Activated CD8-positive, alpha-beta memory T cell treated with anti-CD3 and anti-CD28 coated beads, Interleukin-2, amount 10 ng/mL, durations not matched to agents 7 days and 5 days (primary cell): ENCODE measurements at regions not wholly inside any gene's neighbourhood (a gene's known extent, or its start where the extent isn't known, plus 50 kb on each side); places are given as distances from the start of the nearest gene placed in this dataset.

ENCODE experiments used
- ATAC-seq: fragments of 150-1000 bp; cut with Tn5 transposase; one replicate; pipeline ENCODE4 v1.10.0; 2021; ENCODE audit warnings: moderate library complexity
- CTCF ChIA-PET: fragments of 350-600 bp; sonication (Branson Sonifier 250); formaldehyde crosslinking; loops from one replicate; lab custom pipeline; 2021; ENCODE audit warnings: antibody characterized with exemption; lab: Charles Lee
- DNase-seq: peaks from one replicate; pipeline ENCODE4 v3.0.0-alpha.2; 2020
- H3K27ac Mint-ChIP-seq: one replicate; pipeline ENCODE4 v1.8.0; 2021; ENCODE audit warnings: mild to moderate bottlenecking, mixed read lengths
- H3K27me3 Mint-ChIP-seq: one replicate; pipeline ENCODE4 v1.8.0; 2021; ENCODE audit warnings: mixed read lengths
- H3K36me3 Mint-ChIP-seq: one replicate; pipeline ENCODE4 v1.8.0; 2021; ENCODE audit warnings: mild to moderate bottlenecking, mixed read lengths
- H3K4me1 Mint-ChIP-seq: one replicate; pipeline ENCODE4 v1.8.0; 2021; ENCODE audit warnings: mixed read lengths
- H3K4me3 Mint-ChIP-seq: one replicate; pipeline ENCODE4 v1.8.0; 2021; ENCODE audit warnings: mild to moderate bottlenecking, moderate library complexity, mixed read lengths
- H3K9me3 Mint-ChIP-seq: one replicate; pipeline ENCODE4 v1.8.0; 2022; ENCODE audit warnings: low read depth, mixed read lengths

- H3K4me1 Mint-ChIP-seq, result no peaks in the 10 kb centered on the region
- H3K9me3 Mint-ChIP-seq, result no peaks in the 10 kb centered on the region
- CTCF ChIA-PET, result interaction anchor here (1.2 kb wide), 1 partner anchor 810 kb away, joined by 3 read pairs; no protein-coding TSS in a partner anchor
- H3K36me3 Mint-ChIP-seq, result no peaks in the 10 kb centered on the region
- no peak overlapping the region for H3K4me3 Mint-ChIP-seq
- H3K27me3 Mint-ChIP-seq, result no peaks in the 10 kb centered on the region
- no peak for ATAC-seq
- H3K27ac Mint-ChIP-seq, result no peak overlapping the region
- DNase-seq, result peak; percentile 22
These were observed 312.5 kb downstream of the TEX29 start for GRCh38 chr13:111632906-111633305.

GRCh38 chr13:111633401-111633800 is 313.0 kb downstream of the TEX29 start:
- H3K36me3 Mint-ChIP-seq, result no peaks in the 10 kb centered on the region
- DNase-seq (no peak), ATAC-seq (no peak)
- H3K27ac Mint-ChIP-seq, result no peak overlapping the region
- no peaks in the 10 kb centered on the region for H3K4me1 Mint-ChIP-seq
- no peaks in the 10 kb centered on the region for H3K27me3 Mint-ChIP-seq
- H3K4me3 Mint-ChIP-seq, result no peak overlapping the region
- H3K9me3 Mint-ChIP-seq, result no peaks in the 10 kb centered on the region
- CTCF ChIA-PET, result interaction anchor here (1.2 kb wide), 1 partner anchor 810 kb away, joined by 3 read pairs; no protein-coding TSS in a partner anchor

GRCh38 chr13:111634410-111634809 is 314.0 kb downstream of the TEX29 start:
- Mint-ChIP-seq H3K36me3 (no peaks in the 10 kb centered on the region), H3K9me3 (no peaks in the 10 kb centered on the region), H3K4me1 (no peaks in the 10 kb centered on the region), H3K27ac (no peak overlapping the region), H3K27me3 (no peaks in the 10 kb centered on the region), H3K4me3 (no peak overlapping the region)
- CTCF ChIA-PET, result no interaction called here
- DNase-seq (no peak), ATAC-seq (no peak)

- H3K27me3 Mint-ChIP-seq, result no peaks in the 10 kb centered on the region
These were observed 315.8 kb downstream of the TEX29 start for GRCh38 chr13:111636271-111636670.

GRCh38 chr13:111636804-111637203 is 316.4 kb downstream of the TEX29 start:
- ATAC-seq, result no peak
- H3K4me3 Mint-ChIP-seq, result no peak overlapping the region
- H3K36me3 Mint-ChIP-seq, result no peaks in the 10 kb centered on the region
- no peak for DNase-seq
- CTCF ChIA-PET, result no interaction called here
- H3K4me1 Mint-ChIP-seq, result no peaks in the 10 kb centered on the region
- no peaks in the 10 kb centered on the region for H3K9me3 Mint-ChIP-seq
- H3K27ac Mint-ChIP-seq, result no peak overlapping the region
- no peaks in the 10 kb centered on the region for H3K27me3 Mint-ChIP-seq

More at GRCh38 chr13:111636271-111636670, 315.8 kb downstream of the TEX29 start:
- DNase-seq (peak; percentile 11), ATAC-seq (no peak)
- Mint-ChIP-seq H3K27ac (no peak overlapping the region), H3K9me3 (no peaks in the 10 kb centered on the region), H3K36me3 (no peaks in the 10 kb centered on the region), H3K4me3 (no peak overlapping the region), H3K4me1 (no peaks in the 10 kb centered on the region)
- CTCF ChIA-PET, result no interaction called here

GRCh38 chr13:111637365-111637764 is 316.9 kb downstream of the TEX29 start:
- DNase-seq (no peak), ATAC-seq (no peak)
- Mint-ChIP-seq H3K27ac (no peak overlapping the region), H3K9me3 (no peaks in the 10 kb centered on the region), H3K4me1 (no peaks in the 10 kb centered on the region), H3K4me3 (no peak overlapping the region), H3K36me3 (no peaks in the 10 kb centered on the region), H3K27me3 (no peaks in the 10 kb centered on the region)
- CTCF ChIA-PET, result no interaction called here

GRCh38 chr13:111638233-111638632 is 317.8 kb downstream of the TEX29 start:
- no peaks in the 10 kb centered on the region for H3K27me3 Mint-ChIP-seq
- CTCF ChIA-PET, result no interaction called here
- H3K9me3 Mint-ChIP-seq, result no peaks in the 10 kb centered on the region
- DNase-seq (no peak), ATAC-seq (no peak)
- no peak overlapping the region for H3K4me3 Mint-ChIP-seq
- H3K27ac Mint-ChIP-seq, result no peak overlapping the region
- no peaks in the 10 kb centered on the region for H3K36me3 Mint-ChIP-seq
- H3K4me1 Mint-ChIP-seq, result no peaks in the 10 kb centered on the region

- CTCF ChIA-PET, result no interaction called here
- Mint-ChIP-seq H3K27ac (no peak overlapping the region), H3K9me3 (no peaks in the 10 kb centered on the region), H3K36me3 (no peaks in the 10 kb centered on the region), H3K4me3 (no peak overlapping the region), H3K27me3 (no peaks in the 10 kb centered on the region), H3K4me1 (no peaks in the 10 kb centered on the region)
- ATAC-seq (no peak), DNase-seq (no peak)
These were observed 318.8 kb downstream of the TEX29 start for GRCh38 chr13:111639196-111639705.

GRCh38 chr13:111640006-111640405 is 319.6 kb downstream of the TEX29 start:
- H3K9me3 Mint-ChIP-seq, result no peaks in the 10 kb centered on the region
- H3K36me3 Mint-ChIP-seq, result no peaks in the 10 kb centered on the region
- DNase-seq, result no peak
- CTCF ChIA-PET, result no interaction called here
- no peak overlapping the region for H3K27ac Mint-ChIP-seq
- H3K4me3 Mint-ChIP-seq, result no peak overlapping the region
- no peak for ATAC-seq
- H3K4me1 Mint-ChIP-seq, result no peaks in the 10 kb centered on the region
- no peaks in the 10 kb centered on the region for H3K27me3 Mint-ChIP-seq

GRCh38 chr13:111640476-111640875 is 320.0 kb downstream of the TEX29 start:
- Mint-ChIP-seq H3K4me1 (no peaks in the 10 kb centered on the region), H3K36me3 (no peaks in the 10 kb centered on the region), H3K4me3 (no peak overlapping the region), H3K9me3 (no peaks in the 10 kb centered on the region), H3K27me3 (no peaks in the 10 kb centered on the region), H3K27ac (no peak overlapping the region)
- no peak for DNase-seq
- CTCF ChIA-PET, result no interaction called here
- ATAC-seq, result no peak

- Mint-ChIP-seq H3K9me3 (no peaks in the 10 kb centered on the region), H3K27ac (no peak overlapping the region), H3K27me3 (no peaks in the 10 kb centered on the region), H3K4me1 (no peaks in the 10 kb centered on the region), H3K4me3 (no peak overlapping the region), H3K36me3 (no peaks in the 10 kb centered on the region)
- DNase-seq, result no peak
- no peak for ATAC-seq
- CTCF ChIA-PET, result no interaction called here
These were observed 321.8 kb downstream of the TEX29 start for GRCh38 chr13:111642156-111642767.

- no peaks in the 10 kb centered on the region for H3K9me3 Mint-ChIP-seq
- no peak overlapping the region for H3K27ac Mint-ChIP-seq
- DNase-seq (no peak), ATAC-seq (no peak)
- no peak overlapping the region for H3K4me3 Mint-ChIP-seq
- H3K27me3 Mint-ChIP-seq, result no peaks in the 10 kb centered on the region
- H3K36me3 Mint-ChIP-seq, result no peaks in the 10 kb centered on the region
- no peaks in the 10 kb centered on the region for H3K4me1 Mint-ChIP-seq
- CTCF ChIA-PET, result no interaction called here
These were observed 324.3 kb downstream of the TEX29 start for GRCh38 chr13:111644750-111645149.

GRCh38 chr13:111645198-111645597 is 324.8 kb downstream of the TEX29 start:
- Mint-ChIP-seq H3K9me3 (no peaks in the 10 kb centered on the region), H3K4me3 (no peak overlapping the region), H3K27ac (no peak overlapping the region), H3K4me1 (no peaks in the 10 kb centered on the region), H3K36me3 (no peaks in the 10 kb centered on the region), H3K27me3 (peaks cover 3% of the 10 kb centered on the region)
- CTCF ChIA-PET, result no interaction called here
- ATAC-seq (no peak), DNase-seq (no peak)

GRCh38 chr13:111645598-111646455 is 325.4 kb downstream of the TEX29 start:
- CTCF ChIA-PET, result no interaction called here
- H3K36me3 Mint-ChIP-seq, result no peaks in the 10 kb centered on the region
- ATAC-seq (no peak), DNase-seq (no peak)
- no peak overlapping the region for H3K4me3 Mint-ChIP-seq
- no peaks in the 10 kb centered on the region for H3K9me3 Mint-ChIP-seq
- no peak overlapping the region for H3K27ac Mint-ChIP-seq
- peaks cover 3% of the 10 kb centered on the region for H3K27me3 Mint-ChIP-seq
- no peaks in the 10 kb centered on the region for H3K4me1 Mint-ChIP-seq
